Fibroblast of mammary gland (primary cell): ENCODE measurements at regions not wholly inside any gene's neighbourhood (a gene's known extent, or its start where the extent isn't known, plus 50 kb on each side); places are given as distances from the start of the nearest gene placed in this dataset.

ENCODE experiments used
- DNase-seq: peaks from one replicate; pipeline ENCODE4 v3.0.0-alpha.2; 2010; ENCODE audit warnings: low read depth
- H3K4me3 ChIP-seq: 2 replicates; pipeline ENCODE4 v1.5.1; 2011; ENCODE audit warnings: low read depth, mild to moderate bottlenecking, low read length, moderate library complexity; ENCODE audit not compliant: control insufficient read depth
- CTCF ChIP-seq: conservative IDR thresholded peaks from 2 replicates; pipeline ENCODE4 v1.5.1; 2011; ENCODE audit warnings: low read depth, low read length, inconsistent platforms; ENCODE audit not compliant: control insufficient read depth, insufficient read depth

GRCh38 chr4:65737672-65738071 lies 67.4 kb upstream of the EPHA5 start:
- no peak overlapping the region for H3K4me3 ChIP-seq
- no peak for TF ChIP-seq CTCF
- DNase-seq: no peak

- no peak for TF ChIP-seq CTCF
- no peak for DNase-seq
- no peak overlapping the region for H3K4me3 ChIP-seq
These were observed 54.7 kb upstream of the EPHA5 start for GRCh38 chr4:65724973-65725372.
